Spleen (tissue), 7 donors: ENCODE measurements at regions not wholly inside any gene's neighbourhood (a gene's known extent, or its start where the extent isn't known, plus 50 kb on each side); places are given as distances from the start of the nearest gene placed in this dataset.

Experiments used
- CTCF ChIP-seq, 11 experiments: fragments of 200-600 bp in 7 of 11; fragments of 450-650 bp in 4 of 11; sonication (generic) in 4 of 11; IDR thresholded peaks in 8 of 11; conservative IDR thresholded peaks in 3 of 11; 1 replicate in 7 of 11; 2 replicates in 4 of 11; pipeline versions ENCODE4 v1.4.0 to v1.8.0; 2016 to 2021; ENCODE audit warnings: antibody characterized with exemption in 11 of 11, inconsistent platforms in 4 of 11, mild to moderate bottlenecking in 1 of 11
- POLR2A ChIP-seq, 3 donors: fragments of 450-650 bp; IDR thresholded peaks; one replicate each; pipeline ENCODE4 v1.5.1; 2017; ENCODE audit warnings: antibody characterized with exemption in 3 of 3, mild to moderate bottlenecking in 1 of 3
- POLR2AphosphoS5 ChIP-seq, 3 donors: sonication (generic); formaldehyde crosslinking; IDR thresholded peaks; one replicate each; pipeline ENCODE4 v1.5.1; 2017; ENCODE audit warnings: antibody characterized with exemption in 3 of 3
- donor health status: DM: no; HTN: no; CAD: no; lungs with moderate emphysema.
- donor health status: DM: no; HTN: no; CAD: no.
- donor health status: DM: no; HTN: no; CAD: no.

DNA sequence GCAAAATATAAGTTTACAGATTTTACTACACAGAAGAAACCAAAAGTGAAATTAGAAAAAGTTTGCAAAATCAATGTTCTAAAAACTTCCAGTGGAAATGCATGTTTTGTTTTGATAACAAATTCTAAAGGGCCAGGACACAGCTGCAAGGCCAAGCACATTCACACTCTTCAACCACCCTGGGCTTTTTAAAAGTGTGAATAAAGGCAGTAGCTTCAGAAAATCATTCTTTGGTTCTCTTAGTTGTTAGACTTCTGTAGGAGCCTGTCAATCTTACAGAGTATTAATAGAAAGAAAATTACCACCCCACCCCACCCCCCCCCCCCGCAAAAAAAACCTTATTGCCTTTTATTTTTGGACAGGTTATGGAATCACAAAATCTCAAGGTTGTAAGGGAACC, 105.2 kb upstream of the EGLN3 start:
- no peak for TF ChIP-seq CTCF (IDR thresholded peaks at IDR 0.05 in 8 of 11, conservative IDR thresholded peaks at IDR 0.05 in 3 of 11)
- no peak for TF ChIP-seq POLR2A (IDR thresholded peaks at IDR 0.05)
- TF ChIP-seq POLR2AphosphoS5 (IDR thresholded peaks at IDR 0.05): no peak
